ENCODE measurements at regions not wholly inside any gene's neighbourhood (a gene's known extent, or its start where the extent isn't known, plus 50 kb on each side); places are given as distances from the start of the nearest gene placed in this dataset.

DNA sequence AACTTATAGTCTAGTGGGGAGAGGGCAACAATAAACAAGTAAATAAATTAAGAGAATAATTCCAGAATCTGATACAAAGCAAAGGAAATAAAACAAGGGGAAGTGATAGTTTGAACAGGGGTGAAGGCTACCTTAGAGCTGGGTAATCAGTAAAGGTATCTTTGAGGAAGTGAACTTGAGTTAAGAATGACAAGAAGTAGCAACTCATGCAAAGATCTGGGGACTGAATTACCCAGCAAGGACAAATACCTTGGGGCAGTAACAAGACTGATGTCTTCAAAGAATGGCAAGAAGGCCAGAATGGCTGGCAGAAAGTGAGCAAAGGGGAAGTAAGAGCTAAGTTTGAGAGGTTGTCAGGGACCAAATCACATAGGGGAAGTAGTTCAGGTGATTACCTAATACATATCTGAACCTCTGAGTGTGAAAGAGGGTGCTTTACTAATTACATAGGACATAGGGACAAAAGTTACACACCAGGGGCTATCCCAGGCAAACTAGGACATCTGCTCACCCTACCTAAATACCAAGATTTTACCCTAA, 244.6 kb upstream of the HNRNPA3 start:
- POLR2A ChIA-PET (ENCODE audit: unreplicated experiment), result no interaction called here
- CTCF ChIA-PET, result interaction anchor here (0.6 kb wide), 1 partner anchor 686 kb away, joined by 7 read pairs; no protein-coding TSS in a partner anchor
- Histone ChIP-seq H3K36me3 (ENCODE audit: low read depth) (no peaks in the 10 kb centered on the region), H3K4me1 (replicated peaks; ENCODE audit: insufficient read depth) (no peaks in the 10 kb centered on the region), H3K27me3 (ENCODE audit: insufficient read depth, low read depth) (peaks cover 13% of the 10 kb centered on the region; the same call in 1 of the 2 replicates), H3K4me3 (no peak overlapping the region), H3K4me2 (no peak overlapping the region), H3K9me3 (ENCODE audit: insufficient read depth, low read depth) (no peaks in the 10 kb centered on the region), H4K20me1 (ENCODE audit: insufficient read depth) (no peaks in the 10 kb centered on the region), H2AFZ (no peak overlapping the region), H3F3A (ENCODE audit: insufficient read depth, low read depth) (no peaks in the 10 kb centered on the region), H3K9me2 (ENCODE audit: insufficient read depth) (no peaks in the 10 kb centered on the region), H3K79me2 (ENCODE audit: low read depth) (no peaks in the 10 kb centered on the region), H3K27ac (no peak overlapping the region)
- no peak for TF ChIP-seq EZH2 (IDR thresholded peaks at IDR 0.05; ENCODE audit: low read depth)
- TF ChIP-seq CTCF (conservative IDR thresholded peaks at IDR 0.05), result no peak
- DNase-seq, result no peak
- no TSS peak for BruUV-seq (replicated peaks)
- intact Hi-C loops (cut with micrococcal nuclease; ENCODE audit: unreplicated experiment), result no loop called here

DNA sequence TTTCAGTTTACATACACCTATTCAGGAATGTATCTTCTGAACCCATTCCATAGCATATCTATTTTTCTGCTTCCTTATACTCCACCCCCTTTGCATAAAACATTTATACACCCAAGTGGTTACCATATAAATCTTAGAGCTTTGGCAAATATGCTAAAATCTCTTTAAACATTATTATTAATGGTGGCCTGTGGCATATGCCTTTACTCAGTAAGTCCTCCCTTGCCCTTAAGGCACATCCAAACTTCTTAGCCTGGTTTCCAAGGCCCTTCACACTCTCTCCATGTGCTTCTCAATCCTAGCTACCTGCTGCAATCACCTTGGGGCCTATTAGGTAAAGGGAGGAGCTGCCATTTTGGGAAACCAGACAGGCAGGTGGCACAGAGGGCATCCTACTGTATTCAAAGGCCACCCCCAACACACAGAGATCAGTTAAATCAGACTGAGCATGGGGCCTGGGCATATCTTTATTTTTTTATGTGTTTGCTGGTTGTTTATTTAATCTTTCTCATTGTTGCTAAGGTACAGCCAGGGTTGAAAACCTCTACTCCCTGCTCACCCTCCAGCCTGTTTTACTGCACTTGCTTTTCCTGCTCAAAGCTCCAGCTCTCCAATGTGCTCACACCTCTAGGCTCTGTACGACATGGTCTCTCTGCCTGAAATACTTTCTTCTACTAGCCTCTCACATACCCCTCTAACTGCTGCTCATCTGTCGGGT, 242.8 kb upstream of the HNRNPA3 start:
- POLR2A ChIA-PET (ENCODE audit: unreplicated experiment), result no interaction called here
- Histone ChIP-seq H3K4me1 (replicated peaks; ENCODE audit: insufficient read depth) (no peaks in the 10 kb centered on the region), H3K9me3 (ENCODE audit: insufficient read depth, low read depth) (no peaks in the 10 kb centered on the region), H3K4me2 (no peak overlapping the region), H4K20me1 (ENCODE audit: insufficient read depth) (no peaks in the 10 kb centered on the region), H3K27ac (no peak overlapping the region), H3K9me2 (ENCODE audit: insufficient read depth) (no peaks in the 10 kb centered on the region), H3K4me3 (no peak overlapping the region), H3K36me3 (ENCODE audit: low read depth) (no peaks in the 10 kb centered on the region), H3K27me3 (ENCODE audit: insufficient read depth, low read depth) (peaks cover 13% of the 10 kb centered on the region; the same call in 1 of the 2 replicates), H2AFZ (no peak overlapping the region), H3F3A (ENCODE audit: insufficient read depth, low read depth) (no peaks in the 10 kb centered on the region), H3K79me2 (ENCODE audit: low read depth) (no peaks in the 10 kb centered on the region)
- no TSS peak for BruUV-seq (replicated peaks)
- intact Hi-C loops (cut with micrococcal nuclease; ENCODE audit: unreplicated experiment), result no loop called here
- CTCF ChIA-PET, result no interaction called here
- TF ChIP-seq CTCF (conservative IDR thresholded peaks at IDR 0.05) (no peak), EZH2 (IDR thresholded peaks at IDR 0.05; ENCODE audit: low read depth) (no peak)
- no peak for DNase-seq

GRCh38 chr2:176976736-176977685, 235.6 kb upstream of the HNRNPA3 start:
- H2AFZ ChIP-seq, result no peak overlapping the region
- ChIA-PET POLR2A (ENCODE audit: unreplicated experiment) (no interaction called here), CTCF (interaction anchor here (0.7 kb wide), 1 partner anchor 1474 kb away, joined by 4 read pairs; the partner anchor contains the start of genes PJVK and PRKRA)
- no peak for DNase-seq
- H3K4me2 ChIP-seq, result peak overlapping the region; percentile 8; the same call in 1 of the 2 replicates
- BruUV-seq (replicated peaks), result no TSS peak
- no peaks in the 10 kb centered on the region for H3K36me3 ChIP-seq (ENCODE audit: low read depth)
- no peaks in the 10 kb centered on the region for H4K20me1 ChIP-seq (ENCODE audit: insufficient read depth)
- no peaks in the 10 kb centered on the region for H3K79me2 ChIP-seq (ENCODE audit: low read depth)
- peaks cover 7% of the 10 kb centered on the region; the same call in 1 of the 2 replicates for H3K27me3 ChIP-seq (ENCODE audit: insufficient read depth, low read depth)
- TF ChIP-seq CTCF (conservative IDR thresholded peaks at IDR 0.05), result no peak
- TF ChIP-seq EZH2 (IDR thresholded peaks at IDR 0.05; ENCODE audit: low read depth), result no peak
- no peak overlapping the region for H3K27ac ChIP-seq
- H3K4me1 ChIP-seq (replicated peaks; ENCODE audit: insufficient read depth), result no peaks in the 10 kb centered on the region
- no peaks in the 10 kb centered on the region for H3F3A ChIP-seq (ENCODE audit: insufficient read depth, low read depth)
- H3K4me3 ChIP-seq, result no peak overlapping the region
- no peaks in the 10 kb centered on the region for H3K9me2 ChIP-seq (ENCODE audit: insufficient read depth)
- intact Hi-C loops (cut with micrococcal nuclease; ENCODE audit: unreplicated experiment), result no loop called here
- no peaks in the 10 kb centered on the region for H3K9me3 ChIP-seq (ENCODE audit: insufficient read depth, low read depth)

All from PC-9 (cell line).